Keratinocyte (primary cell): ENCODE measurements at regions not wholly inside any gene's neighbourhood (a gene's known extent, or its start where the extent isn't known, plus 50 kb on each side); places are given as distances from the start of the nearest gene placed in this dataset.
"Not testable (repeated sequence)": the region's sequence is repeated elsewhere in the genome, so short reads cannot be mapped to it uniquely, and the experiment has no call there.

Experiments
- DNase-seq: peaks from one replicate; pipeline ENCODE4 v3.0.0-alpha.2; 2011; ENCODE audit warnings: low read depth, missing footprints, low spot score
- FAIRE-seq: peaks from 2 replicates; lab custom pipeline; 2011; peaks lifted over from hg19 to GRCh38; lab: Jason Lieb, UNC
- H2AFZ ChIP-seq: 2 replicates; pipeline ENCODE4 v1.6.0; 2012; ENCODE audit warnings: low read length, control low read depth, inconsistent platforms; ENCODE audit not compliant: control insufficient read depth
- H3K27ac ChIP-seq: 2 replicates; pipeline ENCODE4 v1.5.1; 2011; ENCODE audit warnings: low read length; ENCODE audit not compliant: control insufficient read depth, insufficient read depth
- H3K27me3 ChIP-seq: 3 replicates; pipeline ENCODE4 v1.6.0; 2011; ENCODE audit warnings: low read length; ENCODE audit not compliant: control insufficient read depth, insufficient read depth; ENCODE audit errors: extremely low read depth
- H3K36me3 ChIP-seq, 2 experiments: 2 replicates in 1 of 2; 3 replicates in 1 of 2; pipeline ENCODE4 v1.5.1; 2011; ENCODE audit warnings: low read length in 2 of 2, mild to moderate bottlenecking in 1 of 2; ENCODE audit not compliant: control insufficient read depth in 2 of 2, insufficient read depth in 2 of 2; ENCODE audit errors: extremely low read depth in 1 of 2
- H3K4me1 ChIP-seq: 3 replicates; pipeline ENCODE4 v1.5.1; 2011; ENCODE audit warnings: low read length; ENCODE audit not compliant: control insufficient read depth, insufficient read depth; ENCODE audit errors: extremely low read depth
- H3K4me2 ChIP-seq: 3 replicates; pipeline ENCODE4 v1.6.0; 2011; ENCODE audit warnings: low read depth, low read length; ENCODE audit not compliant: control insufficient read depth, insufficient read depth; ENCODE audit errors: extremely low read depth
- H3K4me3 ChIP-seq, 3 experiments: fragments of 200-600 bp in 1 of 3; sonication (generic) in 1 of 3; 2 replicates in 2 of 3; 3 replicates in 1 of 3; pipeline ENCODE4 v1.5.1; 2011 to 2016; ENCODE audit warnings: low read length in 3 of 3, mild to moderate bottlenecking in 3 of 3, control low read depth in 2 of 3, inconsistent platforms in 1 of 3, low read depth in 1 of 3, mixed read lengths in 1 of 3, mixed run types in 1 of 3, moderate library complexity in 1 of 3; ENCODE audit not compliant: control insufficient read depth in 2 of 3, insufficient read depth in 2 of 3; ENCODE audit errors: extremely low read depth in 1 of 3
- H3K79me2 ChIP-seq: 2 replicates; pipeline ENCODE4 v1.6.0; 2012; ENCODE audit warnings: low read length; ENCODE audit not compliant: control insufficient read depth, insufficient read depth
- H3K9ac ChIP-seq: 3 replicates; pipeline ENCODE4 v1.6.0; 2011; ENCODE audit warnings: low read length; ENCODE audit not compliant: control insufficient read depth, insufficient read depth; ENCODE audit errors: extremely low read depth
- H3K9me1 ChIP-seq: 3 replicates; pipeline ENCODE4 v1.6.0; 2011; ENCODE audit warnings: low read length; ENCODE audit not compliant: control insufficient read depth, insufficient read depth; ENCODE audit errors: extremely low read depth
- H3K9me3 ChIP-seq: 2 replicates; pipeline ENCODE4 v1.5.1; 2012; ENCODE audit warnings: low read depth, low read length; ENCODE audit not compliant: control insufficient read depth
- H4K20me1 ChIP-seq: 3 replicates; pipeline ENCODE4 v1.6.0; 2011; ENCODE audit warnings: low read length; ENCODE audit not compliant: control insufficient read depth, insufficient read depth; ENCODE audit errors: extremely low read depth
- CTCF ChIP-seq, 3 experiments: IDR thresholded peaks in 1 of 3; conservative IDR thresholded peaks in 1 of 3; optimal IDR thresholded peaks in 1 of 3; 2 replicates in 2 of 3; 3 replicates in 1 of 3; pipeline versions ENCODE3 to v1.5.1; 2011; ENCODE audit warnings: low read length in 3 of 3, mild to moderate bottlenecking in 3 of 3, moderate library complexity in 2 of 3, control low read depth in 1 of 3, inconsistent platforms in 1 of 3; ENCODE audit not compliant: insufficient read depth in 2 of 3; ENCODE audit errors: extremely low read depth in 1 of 3
- EZH2 ChIP-seq: IDR thresholded peaks from one replicate; pipeline ENCODE4 v1.6.1; 2012; ENCODE audit warnings: inconsistent platforms, mild to moderate bottlenecking, low read length, moderate library complexity
- dilution Hi-C: fragments of 300-500 bp; cut with MboI; formaldehyde crosslinking; loops from one replicate; pipeline ENCODE4 v1.7.0; 2020; ENCODE audit warnings: low sequenced_read_pairs; ENCODE audit not compliant: extremely low pct_ligation_motif_present

- Histone ChIP-seq H3K4me1 (no peaks in the 10 kb centered on the region), H3K27ac (no peak overlapping the region), H3K9me1 (no peaks in the 10 kb centered on the region), H3K4me2 (no peak overlapping the region), H3K79me2 (no peaks in the 10 kb centered on the region), H3K27me3 (no peaks in the 10 kb centered on the region), H3K4me3 (no peak overlapping the region), H3K9ac (no peak overlapping the region), H4K20me1 (no peaks in the 10 kb centered on the region), H3K9me3 (no peaks in the 10 kb centered on the region), H2AFZ (no peak overlapping the region), H3K36me3 (no peaks in the 10 kb centered on the region)
- DNase-seq (no peak), FAIRE-seq (no peak)
- dilution Hi-C loops, result no loop called here
- no peak for TF ChIP-seq EZH2
- TF ChIP-seq CTCF (optimal IDR thresholded peaks at IDR 0.05 in 1 of 3, IDR thresholded peaks at IDR 0.05 in 1 of 3, conservative IDR thresholded peaks at IDR 0.05 in 1 of 3; ENCODE audit: extremely low read depth in 1 of 3, insufficient read depth in 2 of 3, low read length in 3 of 3), result no peak
These were observed 637.2 kb upstream of the ITGA1 start for GRCh38 chr5:52150501-52150900.

GRCh38 chr5:52156809-52157208, 630.9 kb upstream of the ITGA1 start:
- H4K20me1 ChIP-seq, dilution Hi-C loops, H3K4me1 ChIP-seq, H3K4me3 ChIP-seq, FAIRE-seq, H3K36me3 ChIP-seq, H2AFZ ChIP-seq, H3K9ac ChIP-seq, DNase-seq, H3K27ac ChIP-seq, H3K9me1 ChIP-seq, H3K4me2 ChIP-seq, H3K79me2 ChIP-seq, H3K9me3 ChIP-seq, H3K27me3 ChIP-seq: not testable (repeated sequence)

- H3K4me3 ChIP-seq, H3K4me2 ChIP-seq, H3K9me3 ChIP-seq, H3K9ac ChIP-seq, FAIRE-seq, H2AFZ ChIP-seq, H3K9me1 ChIP-seq, H3K4me1 ChIP-seq, dilution Hi-C loops, H4K20me1 ChIP-seq, H3K36me3 ChIP-seq, DNase-seq, H3K27ac ChIP-seq, H3K27me3 ChIP-seq, H3K79me2 ChIP-seq: not testable (repeated sequence)
These were observed 621.9 kb upstream of the ITGA1 start for GRCh38 chr5:52165806-52166205.
